Trophoblast cell (in vitro differentiated cells and primary cell): ENCODE measurements at regions not wholly inside any gene's neighbourhood (a gene's known extent, or its start where the extent isn't known, plus 50 kb on each side); places are given as distances from the start of the nearest gene placed in this dataset.

ENCODE experiments used
- DNase-seq, 2 donors: peaks; one replicate each; pipeline ENCODE4 v3.0.0-alpha.2; 2016
- H2AFZ ChIP-seq: 2 replicates; pipeline ENCODE4 v1.6.1; 2013; ENCODE audit warnings: low read length, moderate library complexity, mild to moderate bottlenecking; ENCODE audit not compliant: insufficient read depth, poor library complexity
- H2AK5ac ChIP-seq: 2 replicates; pipeline ENCODE4 v1.6.1; 2013; ENCODE audit warnings: mild to moderate bottlenecking, low read length
- H2BK120ac ChIP-seq: 2 replicates; pipeline ENCODE4 v1.6.1; 2013; ENCODE audit warnings: low read length, mild to moderate bottlenecking, moderate library complexity; ENCODE audit not compliant: insufficient read depth, poor library complexity
- H2BK12ac ChIP-seq: 2 replicates; pipeline ENCODE4 v1.6.1; 2013; ENCODE audit warnings: mild to moderate bottlenecking, low read length, moderate library complexity
- H2BK5ac ChIP-seq: 2 replicates; pipeline ENCODE4 v1.6.1; 2013; ENCODE audit warnings: low read length, low read depth, moderate library complexity, mild to moderate bottlenecking; ENCODE audit not compliant: poor library complexity
- H3K14ac ChIP-seq: 2 replicates; pipeline ENCODE4 v1.6.1; 2013; ENCODE audit warnings: mild to moderate bottlenecking, low read length
- H3K18ac ChIP-seq: 2 replicates; pipeline ENCODE4 v1.6.1; 2013; ENCODE audit warnings: mild to moderate bottlenecking, low read length
- H3K23ac ChIP-seq: 2 replicates; pipeline ENCODE4 v1.6.1; 2013; ENCODE audit warnings: low read length
- H3K27ac ChIP-seq: 2 replicates; pipeline ENCODE4 v1.5.1; 2013; ENCODE audit warnings: low read depth, mild to moderate bottlenecking, inconsistent platforms, low read length, moderate library complexity
- H3K27me3 ChIP-seq: 2 replicates; pipeline ENCODE4 v1.6.1; 2013; ENCODE audit warnings: inconsistent platforms, mild to moderate bottlenecking, low read length, moderate library complexity; ENCODE audit not compliant: insufficient read depth
- H3K36me3 ChIP-seq, 2 experiments: 1 replicate in 1 of 2; 2 replicates in 1 of 2; pipeline ENCODE4 v1.6.1; 2013; ENCODE audit warnings: low read length in 2 of 2, mild to moderate bottlenecking in 2 of 2, moderate library complexity in 1 of 2; ENCODE audit not compliant: insufficient read depth in 2 of 2, control insufficient read depth in 1 of 2
- H3K4ac ChIP-seq: 2 replicates; pipeline ENCODE4 v1.6.1; 2013; ENCODE audit warnings: low read depth, mild to moderate bottlenecking, low read length, moderate library complexity
- H3K4me1 ChIP-seq, 2 experiments: 1 replicate in 1 of 2; 2 replicates in 1 of 2; pipeline ENCODE4 v1.6.1; 2013; ENCODE audit warnings: low read length in 2 of 2, mild to moderate bottlenecking in 2 of 2, moderate library complexity in 1 of 2; ENCODE audit not compliant: insufficient read depth in 2 of 2, control insufficient read depth in 1 of 2
- H3K4me2 ChIP-seq: 2 replicates; pipeline ENCODE4 v1.6.1; 2013; ENCODE audit warnings: inconsistent platforms, mild to moderate bottlenecking, low read length, moderate library complexity
- H3K4me3 ChIP-seq: 2 replicates; pipeline ENCODE4 v1.5.1; 2013; ENCODE audit warnings: mild to moderate bottlenecking, low read depth, low read length, inconsistent platforms
- H3K79me1 ChIP-seq: one replicate; pipeline ENCODE4 v1.6.1; 2013; ENCODE audit warnings: low read length
- H3K79me2 ChIP-seq: 2 replicates; pipeline ENCODE4 v1.6.1; 2013; ENCODE audit warnings: low read length, mild to moderate bottlenecking; ENCODE audit not compliant: control insufficient read depth, insufficient read depth, poor library complexity
- H3K9ac ChIP-seq: 2 replicates; pipeline ENCODE4 v1.6.1; 2013; ENCODE audit warnings: mild to moderate bottlenecking, low read length
- H3K9me3 ChIP-seq: 2 replicates; pipeline ENCODE4 v1.6.1; 2013; ENCODE audit warnings: low read depth, mild to moderate bottlenecking, control low read depth, inconsistent platforms, low read length; ENCODE audit not compliant: insufficient read depth
- H4K12ac ChIP-seq: 2 replicates; pipeline ENCODE4 v1.6.1; 2013; ENCODE audit warnings: low read depth, mild to moderate bottlenecking, low read length, moderate library complexity
- H4K8ac ChIP-seq: 2 replicates; pipeline ENCODE4 v1.6.1; 2013; ENCODE audit warnings: low read depth, mild to moderate bottlenecking, low read length, moderate library complexity
- H4K91ac ChIP-seq: one replicate; pipeline ENCODE4 v1.6.1; 2013; ENCODE audit warnings: low read depth, mild to moderate bottlenecking, low read length, moderate library complexity
- WGBS: extraction: QIAGEN DNeasy Blood & Tissue Kit; methylation state at CpG from one replicate; pipeline ENCODE4 v1.1.7; 2013; ENCODE audit warnings: missing lambda C conversion rate; ENCODE audit not compliant: insufficient read length, insufficient coverage; ENCODE audit errors: extremely low coverage; 5-methylcytosine and 5-hydroxymethylcytosine counted together

DNA sequence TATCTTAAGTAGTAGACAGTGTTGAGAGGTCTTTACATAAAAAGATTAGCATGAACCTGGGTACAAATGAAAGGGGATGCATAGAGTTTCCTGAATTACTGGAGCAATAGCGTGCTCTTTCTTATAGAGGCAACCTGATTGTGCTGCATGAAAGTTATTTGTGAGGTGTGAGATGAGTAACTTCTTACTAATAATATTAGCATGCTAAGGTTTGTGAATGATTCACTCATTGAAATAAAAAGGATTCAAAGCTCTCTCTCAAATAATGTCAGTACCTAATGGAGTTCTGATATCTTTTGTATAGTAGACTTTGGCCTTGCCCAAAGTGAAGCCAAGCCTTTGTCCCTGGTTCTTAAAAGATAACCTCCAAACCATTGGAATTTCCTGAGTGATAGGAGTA, 131.0 kb upstream of the CXXC4 start:
- no CpG with 5 or more reads among the region's 1 CpG for WGBS
- no peak for DNase-seq

DNA sequence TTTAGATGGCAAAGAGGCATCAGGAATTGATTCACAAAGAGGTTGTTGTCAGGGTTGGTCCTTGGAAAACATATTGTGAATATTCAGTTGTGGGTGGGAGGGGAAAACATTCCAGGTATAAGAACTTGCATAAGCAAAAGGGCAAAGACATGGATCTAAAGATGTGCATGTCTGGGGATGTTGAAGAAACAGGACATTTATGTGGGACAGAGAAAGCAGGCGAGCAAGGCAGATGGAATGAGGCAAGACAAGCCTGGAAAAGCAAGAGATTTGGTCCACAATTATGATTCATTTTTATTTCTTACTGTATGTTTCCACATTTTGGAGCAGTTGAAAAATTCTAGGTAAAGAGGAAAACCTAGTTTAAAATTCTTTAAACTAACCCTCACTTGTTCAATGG, 134.9 kb upstream of the CXXC4 start:
- Histone ChIP-seq H2AK5ac (no peak overlapping the region), H3K79me2 (no peaks in the 10 kb centered on the region), H3K23ac (no peak overlapping the region), H4K8ac (no peak overlapping the region), H3K14ac (no peak overlapping the region), H2AFZ (no peak overlapping the region), H3K27ac (no peak overlapping the region), H3K27me3 (no peaks in the 10 kb centered on the region), H2BK12ac (no peak overlapping the region), H2BK5ac (no peak overlapping the region), H3K18ac (no peak overlapping the region), H4K91ac (no peak overlapping the region), H3K9me3 (no peaks in the 10 kb centered on the region), H3K36me3 (no peaks in the 10 kb centered on the region), H4K12ac (no peak overlapping the region), H3K4me1 (no peaks in the 10 kb centered on the region), H3K4ac (no peak overlapping the region), H3K9ac (no peak overlapping the region), H3K4me2 (no peak overlapping the region), H3K79me1 (no peaks in the 10 kb centered on the region), H3K4me3 (no peak overlapping the region), H2BK120ac (no peak overlapping the region)
- no CpG with 5 or more reads among the region's 1 CpG for WGBS
- DNase-seq: no peak

More for the DNA sequence above, 131.0 kb upstream of the CXXC4 start:
- H3K14ac ChIP-seq: no peak overlapping the region
- H3K36me3 ChIP-seq: no peaks in the 10 kb centered on the region
- H4K91ac ChIP-seq: no peak overlapping the region
- H4K8ac ChIP-seq: no peak overlapping the region
- H3K4me1 ChIP-seq: no peaks in the 10 kb centered on the region
- no peak overlapping the region for H3K4ac ChIP-seq
- no peak overlapping the region for H2BK5ac ChIP-seq
- no peak overlapping the region for H3K4me3 ChIP-seq
- no peaks in the 10 kb centered on the region for H3K79me1 ChIP-seq
- no peak overlapping the region for H3K18ac ChIP-seq
- H3K27ac ChIP-seq: no peak overlapping the region
- H3K79me2 ChIP-seq: no peaks in the 10 kb centered on the region
- H3K27me3 ChIP-seq: no peaks in the 10 kb centered on the region
- no peak overlapping the region for H2AFZ ChIP-seq
- H3K4me2 ChIP-seq: no peak overlapping the region
- no peak overlapping the region for H2AK5ac ChIP-seq
- H3K9ac ChIP-seq: no peak overlapping the region
- no peak overlapping the region for H2BK120ac ChIP-seq
- no peak overlapping the region for H2BK12ac ChIP-seq
- no peak overlapping the region for H3K23ac ChIP-seq
- H3K9me3 ChIP-seq: peaks cover 3% of the 10 kb centered on the region
- no peak overlapping the region for H4K12ac ChIP-seq

GRCh38 chr4:104630272-104630671, 135.6 kb upstream of the CXXC4 start:
- Histone ChIP-seq H4K91ac (no peak overlapping the region), H2BK5ac (no peak overlapping the region), H3K18ac (no peak overlapping the region), H2AFZ (no peak overlapping the region), H2BK12ac (no peak overlapping the region), H3K36me3 (no peaks in the 10 kb centered on the region), H3K14ac (no peak overlapping the region), H3K4ac (no peak overlapping the region), H4K12ac (no peak overlapping the region), H3K79me1 (no peaks in the 10 kb centered on the region), H2AK5ac (no peak overlapping the region), H3K27ac (no peak overlapping the region), H3K23ac (no peak overlapping the region), H3K9ac (no peak overlapping the region), H3K79me2 (no peaks in the 10 kb centered on the region), H4K8ac (no peak overlapping the region), H3K4me1 (no peaks in the 10 kb centered on the region), H3K9me3 (no peaks in the 10 kb centered on the region), H3K4me3 (no peak overlapping the region), H3K4me2 (no peak overlapping the region), H3K27me3 (no peaks in the 10 kb centered on the region), H2BK120ac (no peak overlapping the region)
- no peak for DNase-seq
- WGBS: no CpG with 5 or more reads among the region's 1 CpG

- H3K4me1 ChIP-seq: no peaks in the 10 kb centered on the region
- no peak overlapping the region for H4K12ac ChIP-seq
- H3K4ac ChIP-seq: no peak overlapping the region
- no peak overlapping the region for H2BK5ac ChIP-seq
- H3K27me3 ChIP-seq: no peaks in the 10 kb centered on the region
- no peak overlapping the region for H2AK5ac ChIP-seq
- H3K14ac ChIP-seq: no peak overlapping the region
- H2BK120ac ChIP-seq: no peak overlapping the region
- no peak for DNase-seq
- no peak overlapping the region for H3K4me2 ChIP-seq
- no peak overlapping the region for H4K8ac ChIP-seq
- no peak overlapping the region for H2AFZ ChIP-seq
- H3K9ac ChIP-seq: no peak overlapping the region
- H3K18ac ChIP-seq: no peak overlapping the region
- no peak overlapping the region for H2BK12ac ChIP-seq
- H3K4me3 ChIP-seq: no peak overlapping the region
- no peaks in the 10 kb centered on the region for H3K79me2 ChIP-seq
- WGBS: no CpG with 5 or more reads among the region's 1 CpG
- no peaks in the 10 kb centered on the region for H3K79me1 ChIP-seq
- H4K91ac ChIP-seq: no peak overlapping the region
- no peaks in the 10 kb centered on the region for H3K9me3 ChIP-seq
- no peak overlapping the region for H3K27ac ChIP-seq
- no peaks in the 10 kb centered on the region for H3K36me3 ChIP-seq
- H3K23ac ChIP-seq: no peak overlapping the region
Observed at GRCh38 chr4:104631000-104631399, 136.3 kb upstream of the CXXC4 start.
